KOPT-K1 (cell line): ENCODE measurements at regions not wholly inside any gene's neighbourhood (a gene's known extent, or its start where the extent isn't known, plus 50 kb on each side); places are given as distances from the start of the nearest gene placed in this dataset.
"Not testable (repeated sequence)": the region's sequence is repeated elsewhere in the genome, so short reads cannot be mapped to it uniquely, and the experiment has no call there.

Experiments
- H3K27ac ChIP-seq: fragments of 200-600 bp; sonication (generic); 2 replicates; pipeline ENCODE4 v1.5.1; 2016; ENCODE audit warnings: antibody characterized with exemption, mild to moderate bottlenecking, low read depth, low read length; ENCODE audit not compliant: poor library complexity, severe bottlenecking
- H3K36me3 ChIP-seq: fragments of 200-600 bp; sonication (generic); 2 replicates; pipeline ENCODE4 v1.5.1; 2017; ENCODE audit warnings: antibody characterized with exemption, mild to moderate bottlenecking, low read length, moderate library complexity; ENCODE audit not compliant: insufficient read depth
- H3K9me3 ChIP-seq: fragments of 200-600 bp; sonication (generic); 2 replicates; pipeline ENCODE4 v1.5.1; 2017; ENCODE audit warnings: antibody characterized with exemption, low read length, mild to moderate bottlenecking; ENCODE audit not compliant: insufficient read depth, poor library complexity, severe bottlenecking

DNA sequence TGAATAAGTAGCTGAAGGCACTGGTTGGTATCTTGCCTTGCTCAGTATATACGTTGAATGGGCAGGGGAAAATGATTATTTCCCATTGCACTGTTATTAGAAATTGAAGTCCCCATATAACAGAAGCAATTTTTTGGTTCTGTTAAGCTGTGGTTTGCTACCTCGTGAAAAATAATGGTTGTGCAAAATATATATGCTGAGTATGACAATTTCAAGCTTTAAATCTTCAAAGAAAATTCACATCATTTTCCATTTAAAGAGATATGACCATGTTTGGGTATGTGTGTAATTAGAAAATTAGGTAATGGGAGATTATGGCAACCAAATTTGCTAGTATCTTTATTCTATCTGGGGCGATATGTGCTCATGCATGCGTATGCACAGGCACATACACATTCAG lies 139.8 kb downstream of the DMAC1 start:
- H3K9me3 ChIP-seq, result no peaks in the 10 kb centered on the region
- no peak overlapping the region for H3K27ac ChIP-seq
- no peaks in the 10 kb centered on the region; the same call in 1 of the 2 replicates for H3K36me3 ChIP-seq

GRCh38 chr9:7656636-7657035 lies 142.9 kb downstream of the DMAC1 start:
- H3K9me3 ChIP-seq, result no peaks in the 10 kb centered on the region
- H3K36me3 ChIP-seq, result no peaks in the 10 kb centered on the region
- no peak overlapping the region for H3K27ac ChIP-seq

DNA sequence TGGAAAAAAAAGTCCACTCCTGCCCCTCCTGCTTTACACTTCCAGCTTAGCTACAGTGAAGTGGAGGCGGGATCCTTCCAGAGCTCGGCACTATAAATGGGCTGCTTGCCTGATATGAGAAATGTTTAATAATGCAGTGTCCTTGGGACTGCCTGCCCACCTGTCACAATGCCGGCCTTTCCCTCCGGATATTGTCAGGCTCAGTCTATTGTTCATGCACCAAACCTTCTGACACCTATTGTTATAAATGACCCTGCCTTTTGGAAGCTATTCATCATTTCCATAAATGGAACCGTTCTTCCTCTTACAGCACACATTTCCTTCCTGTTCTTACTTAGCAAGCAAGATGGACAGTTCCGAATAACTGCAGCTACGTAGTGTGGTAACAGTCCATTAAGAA lies 146.3 kb downstream of the DMAC1 start:
- no peak overlapping the region for H3K27ac ChIP-seq

DNA sequence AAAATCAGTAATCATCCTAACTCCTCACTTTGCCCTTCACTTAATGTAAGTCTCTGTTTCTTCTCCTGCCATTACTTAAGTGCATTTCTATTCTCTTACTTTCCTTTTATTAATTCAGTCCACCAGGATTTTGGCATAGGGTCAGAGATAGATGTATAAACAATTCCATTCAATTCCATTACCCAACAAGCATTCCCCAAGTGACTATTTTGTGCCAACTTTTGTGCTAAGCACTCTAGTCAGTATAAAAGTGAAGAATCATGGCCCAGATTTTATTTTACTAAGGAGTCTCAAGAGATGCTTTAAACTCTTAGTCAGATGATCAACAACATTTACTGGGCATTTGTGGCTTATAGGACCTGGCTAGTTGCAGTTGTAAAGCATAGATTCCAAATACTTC lies 159.3 kb downstream of the DMAC1 start:
- H3K36me3 ChIP-seq, result no peaks in the 10 kb centered on the region
- no peaks in the 10 kb centered on the region for H3K9me3 ChIP-seq
- no peak overlapping the region for H3K27ac ChIP-seq

More for the DNA sequence above, 146.3 kb downstream of the DMAC1 start:
- Histone ChIP-seq H3K9me3 (no peaks in the 10 kb centered on the region), H3K36me3 (no peaks in the 10 kb centered on the region)

- H3K36me3 ChIP-seq, result no peaks in the 10 kb centered on the region
- H3K27ac ChIP-seq, result no peak overlapping the region
- no peaks in the 10 kb centered on the region for H3K9me3 ChIP-seq
Measured at GRCh38 chr9:7639471-7639870, 160.1 kb downstream of the DMAC1 start.

DNA sequence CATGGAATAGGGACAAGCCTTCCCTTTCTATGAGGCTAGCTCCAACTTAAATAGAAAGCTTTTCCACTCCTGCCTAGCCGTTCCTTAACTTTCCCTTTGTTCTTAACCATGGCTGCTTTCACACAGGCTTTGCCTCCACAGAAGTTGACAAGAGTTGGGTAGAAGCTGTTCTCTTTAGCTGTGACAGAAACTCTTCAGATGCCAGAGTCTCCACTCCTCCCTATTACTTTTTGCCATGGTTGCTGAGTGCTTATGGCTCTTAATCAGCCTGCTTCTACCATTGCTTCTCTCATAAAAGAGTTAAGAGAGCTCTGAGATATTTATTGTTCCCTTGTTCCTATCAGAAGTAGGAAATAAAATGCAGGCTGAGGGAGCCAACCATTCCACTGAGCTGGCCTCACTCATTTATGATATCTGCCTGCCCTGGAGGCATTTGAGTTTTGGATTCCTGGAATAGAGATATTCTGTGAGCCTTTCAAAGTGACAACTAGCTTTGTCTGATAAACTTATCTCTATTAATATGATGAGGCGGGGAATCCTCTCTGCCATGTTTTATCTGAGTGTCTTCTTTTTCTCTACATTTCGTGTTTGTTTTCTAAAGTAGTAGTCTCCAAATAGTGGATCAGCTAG lies 162.6 kb downstream of the DMAC1 start:
- no peaks in the 10 kb centered on the region for H3K36me3 ChIP-seq
- no peak overlapping the region for H3K27ac ChIP-seq
- no peaks in the 10 kb centered on the region for H3K9me3 ChIP-seq

- H3K36me3 ChIP-seq, result no peaks in the 10 kb centered on the region
- no peaks in the 10 kb centered on the region for H3K9me3 ChIP-seq
- H3K27ac ChIP-seq, result no peak overlapping the region
Measured at GRCh38 chr9:7636309-7636708, 163.3 kb downstream of the DMAC1 start.

DNA sequence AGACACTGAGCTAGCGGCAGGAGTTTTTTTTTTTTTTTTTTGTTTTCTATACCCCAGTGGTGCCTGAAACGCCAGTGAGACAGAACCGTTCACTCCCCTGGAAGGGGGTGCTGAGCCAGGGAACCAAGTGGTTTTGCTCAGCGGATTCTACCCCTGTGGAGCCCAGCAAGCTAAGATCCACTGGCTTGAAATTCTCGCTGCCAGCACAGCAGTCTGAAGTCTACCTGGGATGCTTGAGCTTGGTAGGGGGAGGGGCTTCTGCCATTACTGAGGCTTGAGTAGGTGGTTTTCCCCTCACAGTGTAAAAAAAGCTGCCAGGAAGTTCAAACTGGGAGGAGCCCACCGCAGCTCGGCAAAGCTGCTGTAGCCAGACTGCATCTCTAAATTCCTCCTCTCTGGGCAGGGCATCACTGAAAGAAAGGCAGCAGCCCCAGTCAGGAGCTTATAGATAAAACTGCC lies 173.0 kb downstream of the DMAC1 start:
- not testable (repeated sequence) for H3K36me3 ChIP-seq, H3K9me3 ChIP-seq
- peak overlapping the region; percentile 30 for H3K27ac ChIP-seq

DNA sequence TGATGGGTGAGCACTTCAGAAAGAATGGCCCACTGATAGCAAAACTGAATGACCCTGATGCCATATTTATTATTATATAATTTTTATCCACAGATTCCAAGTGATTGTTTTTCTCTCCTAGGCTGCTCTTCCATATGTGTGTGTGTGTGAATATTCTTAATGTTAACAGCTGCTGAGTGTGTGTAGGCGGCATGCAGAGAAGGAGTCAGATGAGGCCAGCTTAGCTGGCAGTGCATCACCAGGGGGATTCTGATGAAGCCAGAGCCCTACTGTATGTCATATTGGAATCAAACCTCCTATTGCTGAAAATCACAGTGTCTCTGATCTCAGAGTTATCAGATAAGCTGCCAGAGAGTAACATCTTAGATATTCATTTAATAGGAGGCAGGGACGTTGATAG lies 177.1 kb downstream of the DMAC1 start:
- Histone ChIP-seq H3K9me3 (no peaks in the 10 kb centered on the region), H3K27ac (no peak overlapping the region), H3K36me3 (no peaks in the 10 kb centered on the region)

DNA sequence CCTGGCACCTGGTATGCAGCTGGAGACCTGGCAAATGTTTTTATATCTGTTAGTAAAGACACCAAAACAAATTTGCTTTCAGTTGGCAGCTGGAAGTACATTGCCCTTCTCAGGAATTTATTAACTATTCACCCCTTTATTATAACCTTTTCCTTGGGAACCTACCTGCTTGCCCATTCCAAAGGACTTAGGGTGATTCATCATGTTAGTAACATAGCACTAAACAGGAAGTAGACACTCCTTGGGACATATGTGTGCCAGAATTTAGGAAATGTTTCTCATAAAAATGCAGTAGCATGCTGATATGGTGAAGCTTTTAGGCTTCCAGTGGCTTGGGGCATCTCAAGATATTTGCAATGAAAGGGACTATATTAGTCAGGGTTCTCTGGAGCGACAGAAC lies 184.2 kb downstream of the DMAC1 start:
- no peak overlapping the region for H3K27ac ChIP-seq
- H3K9me3 ChIP-seq, result no peaks in the 10 kb centered on the region
- no peaks in the 10 kb centered on the region for H3K36me3 ChIP-seq

DNA sequence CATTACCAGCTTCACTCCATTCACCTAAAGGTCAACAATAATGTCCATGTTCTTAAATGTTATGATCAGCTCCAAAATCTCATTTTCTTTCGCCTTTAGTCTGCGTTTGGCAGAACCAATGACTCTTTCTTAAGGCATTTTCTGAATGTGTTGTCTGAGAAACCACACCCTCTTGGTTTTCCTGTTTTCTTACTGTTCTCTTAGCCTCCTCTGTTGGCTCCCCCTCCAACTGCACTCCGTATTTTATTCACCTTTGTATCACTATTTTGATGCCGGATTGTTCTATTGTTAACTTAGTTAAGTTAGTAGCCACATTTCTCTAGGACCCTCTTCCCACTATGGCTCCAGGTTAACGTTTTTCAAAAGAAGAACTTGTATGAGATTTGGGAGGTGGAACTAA lies 185.6 kb downstream of the DMAC1 start:
- H3K9me3 ChIP-seq, result no peaks in the 10 kb centered on the region
- H3K27ac ChIP-seq, result no peak overlapping the region
- H3K36me3 ChIP-seq, result no peaks in the 10 kb centered on the region

GRCh38 chr9:7608261-7608660 lies 191.3 kb downstream of the DMAC1 start:
- no peaks in the 10 kb centered on the region for H3K36me3 ChIP-seq
- H3K9me3 ChIP-seq, result no peaks in the 10 kb centered on the region
- H3K27ac ChIP-seq, result no peak overlapping the region

- H3K27ac ChIP-seq, result no peak overlapping the region
- no peaks in the 10 kb centered on the region for H3K9me3 ChIP-seq
- H3K36me3 ChIP-seq, result no peaks in the 10 kb centered on the region
Measured at GRCh38 chr9:7607421-7607820, 192.2 kb downstream of the DMAC1 start.

- Histone ChIP-seq H3K36me3 (no peaks in the 10 kb centered on the region), H3K27ac (no peak overlapping the region), H3K9me3 (no peaks in the 10 kb centered on the region)
Measured at GRCh38 chr9:7606591-7606990, 193.0 kb downstream of the DMAC1 start.

GRCh38 chr9:7601739-7602138 lies 197.8 kb downstream of the DMAC1 start:
- H3K27ac ChIP-seq, result no peak overlapping the region
- H3K9me3 ChIP-seq, result no peaks in the 10 kb centered on the region
- no peaks in the 10 kb centered on the region for H3K36me3 ChIP-seq

GRCh38 chr9:7597716-7598115 lies 201.9 kb downstream of the DMAC1 start:
- no peaks in the 10 kb centered on the region for H3K9me3 ChIP-seq
- no peak overlapping the region for H3K27ac ChIP-seq
- no peaks in the 10 kb centered on the region for H3K36me3 ChIP-seq
